Progenitor cell of endocrine pancreas (in vitro differentiated cells): ENCODE measurements at regions not wholly inside any gene's neighbourhood (a gene's known extent, or its start where the extent isn't known, plus 50 kb on each side); places are given as distances from the start of the nearest gene placed in this dataset.

Source experiments
- DNase-seq: peaks from one replicate; pipeline ENCODE4 v3.0.0; 2021; ENCODE audit warnings: low spot score; ENCODE audit not compliant: unreplicated experiment
- H3K27ac Mint-ChIP-seq: 2 replicates; pipeline ENCODE4 v1.8.0; 2021; ENCODE audit warnings: mild to moderate bottlenecking, moderate library complexity, mixed read lengths
- H3K27me3 Mint-ChIP-seq: 2 replicates; pipeline ENCODE4 v1.8.0; 2021; ENCODE audit warnings: mixed read lengths
- H3K36me3 Mint-ChIP-seq: 2 replicates; pipeline ENCODE4 v1.8.0; 2022; ENCODE audit warnings: mixed read lengths; ENCODE audit not compliant: insufficient read depth
- H3K4me1 Mint-ChIP-seq: 2 replicates; pipeline ENCODE4 v1.8.0; 2021; ENCODE audit warnings: low read depth, mixed read lengths
- H3K4me3 Mint-ChIP-seq: 2 replicates; pipeline ENCODE4 v1.8.0; 2021; ENCODE audit warnings: low read depth, mild to moderate bottlenecking, moderate library complexity, mixed read lengths
- H3K9me3 Mint-ChIP-seq: 2 replicates; pipeline ENCODE4 v1.8.0; 2021; ENCODE audit warnings: low read depth, mixed read lengths
- TF ChIP-seq, protein P1 (sequence below): fragments of 200-600 bp; sonication (generic); IDR thresholded peaks from one replicate; pipeline ENCODE4 v1.5.0; 2021; ENCODE audit warnings: antibody characterized with exemption, mild to moderate bottlenecking; ENCODE audit not compliant: unreplicated experiment

DNA sequence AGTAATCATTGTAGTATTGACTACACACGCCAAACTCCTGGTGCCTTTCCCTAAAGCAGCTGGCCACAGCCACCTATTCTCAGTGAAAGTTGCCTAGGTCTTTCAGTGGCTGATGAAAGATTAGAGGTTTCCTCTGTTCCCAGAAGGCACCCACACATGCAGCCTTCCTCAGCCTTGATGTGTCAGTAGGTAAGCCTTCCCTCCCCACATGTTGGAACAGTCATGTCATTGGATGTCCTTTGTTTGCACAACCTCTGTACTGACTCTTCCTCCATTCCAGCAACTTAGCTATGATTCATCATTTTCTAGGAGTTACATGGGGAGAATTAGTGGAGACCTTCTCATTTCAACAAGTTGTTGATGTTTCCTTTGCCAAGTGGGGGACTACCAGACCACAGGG lies 630.8 kb upstream of the SLC39A10 start:
- TF ChIP-seq, protein P1, sequence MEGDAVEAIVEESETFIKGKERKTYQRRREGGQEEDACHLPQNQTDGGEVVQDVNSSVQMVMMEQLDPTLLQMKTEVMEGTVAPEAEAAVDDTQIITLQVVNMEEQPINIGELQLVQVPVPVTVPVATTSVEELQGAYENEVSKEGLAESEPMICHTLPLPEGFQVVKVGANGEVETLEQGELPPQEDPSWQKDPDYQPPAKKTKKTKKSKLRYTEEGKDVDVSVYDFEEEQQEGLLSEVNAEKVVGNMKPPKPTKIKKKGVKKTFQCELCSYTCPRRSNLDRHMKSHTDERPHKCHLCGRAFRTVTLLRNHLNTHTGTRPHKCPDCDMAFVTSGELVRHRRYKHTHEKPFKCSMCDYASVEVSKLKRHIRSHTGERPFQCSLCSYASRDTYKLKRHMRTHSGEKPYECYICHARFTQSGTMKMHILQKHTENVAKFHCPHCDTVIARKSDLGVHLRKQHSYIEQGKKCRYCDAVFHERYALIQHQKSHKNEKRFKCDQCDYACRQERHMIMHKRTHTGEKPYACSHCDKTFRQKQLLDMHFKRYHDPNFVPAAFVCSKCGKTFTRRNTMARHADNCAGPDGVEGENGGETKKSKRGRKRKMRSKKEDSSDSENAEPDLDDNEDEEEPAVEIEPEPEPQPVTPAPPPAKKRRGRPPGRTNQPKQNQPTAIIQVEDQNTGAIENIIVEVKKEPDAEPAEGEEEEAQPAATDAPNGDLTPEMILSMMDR, result no peak
- H3K9me3 Mint-ChIP-seq, result no peaks in the 10 kb centered on the region
- H3K27ac Mint-ChIP-seq, result no peak overlapping the region
- no peaks in the 10 kb centered on the region for H3K27me3 Mint-ChIP-seq
- H3K4me3 Mint-ChIP-seq, result no peak overlapping the region
- no peak for DNase-seq
- H3K4me1 Mint-ChIP-seq, result peaks cover 3% of the 10 kb centered on the region
- no peaks in the 10 kb centered on the region for H3K36me3 Mint-ChIP-seq

DNA sequence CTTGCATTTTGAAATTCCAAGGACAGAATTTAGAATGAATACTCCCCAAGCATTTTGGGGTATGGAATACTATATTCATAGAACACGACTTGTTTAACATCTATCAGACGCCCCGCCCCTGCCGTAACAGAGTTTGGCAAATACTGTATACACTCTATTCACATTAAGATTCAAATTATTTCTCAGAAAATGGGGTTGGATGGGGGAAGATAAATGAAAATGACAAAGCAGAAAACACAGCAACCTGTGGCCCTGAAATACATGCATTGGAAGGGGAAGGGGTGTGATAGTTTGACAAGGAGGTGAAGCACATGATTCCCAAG lies 634.6 kb upstream of the SLC39A10 start:
- H3K27me3 Mint-ChIP-seq, result no peaks in the 10 kb centered on the region
- DNase-seq, result no peak
- H3K36me3 Mint-ChIP-seq, result no peaks in the 10 kb centered on the region
- no peaks in the 10 kb centered on the region for H3K9me3 Mint-ChIP-seq
- TF ChIP-seq, protein P1, result no peak
- H3K4me1 Mint-ChIP-seq, result no peaks in the 10 kb centered on the region
- no peak overlapping the region for H3K27ac Mint-ChIP-seq
- no peak overlapping the region for H3K4me3 Mint-ChIP-seq

DNA sequence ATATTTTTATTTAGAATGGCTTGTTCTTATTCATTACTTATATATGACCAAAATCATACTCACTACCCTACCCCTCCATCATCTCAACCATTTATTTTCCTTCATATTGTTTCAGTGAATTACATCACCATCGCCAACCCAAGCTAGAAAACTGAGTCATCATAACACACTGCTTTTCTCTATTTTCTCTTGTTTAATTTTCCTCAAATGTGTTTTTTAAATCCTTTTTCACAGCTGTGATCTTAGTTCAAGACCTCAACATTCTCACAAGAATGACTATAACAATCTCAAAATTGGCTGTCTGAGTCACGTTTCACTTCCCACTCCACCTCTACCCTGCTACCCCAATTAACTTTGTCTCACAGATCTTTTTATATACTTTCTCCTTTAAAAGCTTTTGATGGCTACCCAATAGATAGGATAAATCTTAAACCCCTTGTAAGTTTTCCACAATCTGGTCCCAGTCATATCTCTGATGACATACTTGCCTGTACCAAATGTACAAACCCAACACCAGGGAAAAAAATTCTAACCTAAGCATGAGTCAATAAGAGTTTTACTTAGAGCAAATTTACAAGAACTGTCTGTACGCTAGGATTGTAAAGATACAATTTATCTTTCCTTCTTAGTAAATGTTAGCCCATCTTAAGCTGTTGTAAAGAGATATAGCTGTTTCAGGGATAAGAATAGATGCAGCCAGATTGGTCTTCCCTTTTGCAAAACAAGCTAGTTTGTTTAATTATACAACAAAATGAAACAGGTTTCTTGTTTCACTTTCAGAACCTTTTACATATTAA lies 635.1 kb upstream of the SLC39A10 start:
- H3K27ac Mint-ChIP-seq, result no peak overlapping the region
- no peaks in the 10 kb centered on the region for H3K9me3 Mint-ChIP-seq
- DNase-seq, result no peak
- TF ChIP-seq, protein P1, result no peak
- no peaks in the 10 kb centered on the region for H3K36me3 Mint-ChIP-seq
- no peaks in the 10 kb centered on the region for H3K4me1 Mint-ChIP-seq
- H3K4me3 Mint-ChIP-seq, result no peak overlapping the region
- no peaks in the 10 kb centered on the region for H3K27me3 Mint-ChIP-seq

DNA sequence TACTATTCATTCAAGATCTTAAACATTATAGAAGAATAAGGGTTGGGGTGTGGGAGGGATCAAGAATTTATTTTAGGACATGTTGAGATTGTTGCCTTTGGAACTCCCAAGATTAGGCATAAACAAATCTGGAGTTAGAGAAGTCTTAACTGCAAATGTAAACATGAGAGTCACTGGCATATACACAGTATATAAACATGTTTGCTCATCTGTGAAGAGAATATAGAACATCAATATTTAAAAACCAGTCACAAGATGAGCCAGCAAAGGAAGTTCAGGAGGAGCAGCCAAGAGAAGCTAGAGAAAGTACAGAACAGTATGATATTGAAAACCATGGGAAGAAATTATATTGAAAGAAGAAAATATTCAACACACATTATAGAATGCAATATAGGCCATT lies 638.6 kb upstream of the SLC39A10 start:
- no peak overlapping the region for H3K27ac Mint-ChIP-seq
- no peaks in the 10 kb centered on the region for H3K4me1 Mint-ChIP-seq
- H3K9me3 Mint-ChIP-seq, result no peaks in the 10 kb centered on the region
- H3K36me3 Mint-ChIP-seq, result no peaks in the 10 kb centered on the region
- H3K27me3 Mint-ChIP-seq, result no peaks in the 10 kb centered on the region
- no peak overlapping the region for H3K4me3 Mint-ChIP-seq
- TF ChIP-seq, protein P1, result no peak
- DNase-seq, result no peak

DNA sequence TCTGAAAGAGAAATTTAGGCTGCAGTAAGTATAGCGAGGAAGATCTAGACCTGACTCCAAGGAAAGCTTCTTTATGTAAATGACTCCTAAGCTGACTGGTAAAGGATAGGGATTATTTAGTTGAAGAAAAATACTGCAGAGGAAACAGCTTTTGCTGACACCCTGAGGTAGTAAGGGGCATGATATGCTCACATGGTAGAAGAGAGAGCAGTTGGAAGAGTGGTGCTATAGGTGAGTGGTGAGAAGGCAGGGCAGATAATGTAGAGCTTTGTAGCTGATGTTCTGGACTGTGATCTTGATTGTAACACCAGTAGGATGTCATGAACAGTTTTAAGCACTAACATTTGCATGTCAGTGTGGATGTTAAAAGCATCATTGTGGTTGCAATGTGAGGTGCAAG lies 639.1 kb upstream of the SLC39A10 start:
- Mint-ChIP-seq H3K27me3 (no peaks in the 10 kb centered on the region), H3K27ac (no peak overlapping the region), H3K9me3 (no peaks in the 10 kb centered on the region), H3K36me3 (no peaks in the 10 kb centered on the region), H3K4me1 (no peaks in the 10 kb centered on the region), H3K4me3 (no peak overlapping the region)
- no peak for DNase-seq
- TF ChIP-seq, protein P1, result no peak
